ENCODE measurements at regions not wholly inside any gene's neighbourhood (a gene's known extent, or its start where the extent isn't known, plus 50 kb on each side); places are given as distances from the start of the nearest gene placed in this dataset.

DNA sequence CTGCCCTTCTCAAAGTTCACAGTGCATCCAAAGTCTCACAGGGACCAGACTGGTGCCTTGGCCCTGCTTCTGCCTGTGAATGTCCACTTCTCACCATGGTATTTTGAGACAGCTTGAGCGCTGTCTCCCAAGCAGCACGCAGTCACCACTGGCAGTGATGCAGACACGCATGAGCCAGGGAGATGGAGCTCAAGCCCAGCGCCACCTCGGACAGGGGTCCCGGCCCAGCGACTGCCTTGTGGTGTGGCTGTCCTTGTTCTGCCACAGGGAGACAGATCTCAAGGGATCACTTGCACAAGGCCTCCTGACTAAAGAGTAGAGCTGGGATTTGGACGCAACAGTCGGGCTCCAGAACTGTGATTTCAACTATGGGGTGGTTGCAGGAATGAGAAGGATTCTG, 92.6 kb upstream of the MBL2 start:
- ChIA-PET CTCF (no interaction called here), POLR2A (no interaction called here)
- Histone ChIP-seq H3K27ac (ENCODE audit: low read depth in 1 of 2, low read length in 2 of 2) (no peak overlapping the region), H3K4me3 (ENCODE audit: low read length) (no peak overlapping the region), H3K4me1 (ENCODE audit: insufficient read depth, low read length) (no peaks in the 10 kb centered on the region), H3K36me3 (ENCODE audit: insufficient read depth, low read length) (no peaks in the 10 kb centered on the region), H3K9me3 (ENCODE audit: control insufficient read depth in 1 of 2, insufficient read depth in 1 of 2, low read length in 2 of 2) (peaks cover 0 to 19% of the 10 kb centered on the region in 2 experiments), H3K27me3 (ENCODE audit: control insufficient read depth in 1 of 2, insufficient read depth in 2 of 2, low read length in 2 of 2) (no peaks in the 10 kb centered on the region)
- Mint-ChIP-seq H3K9me3 (peaks cover 9% of the 10 kb centered on the region), H3K4me1 (ENCODE audit: low read depth) (no peaks in the 10 kb centered on the region), H3K4me3 (no peak overlapping the region), H3K27ac (no peak overlapping the region), H3K27me3 (no peaks in the 10 kb centered on the region), H3K36me3 (ENCODE audit: low read depth) (no peaks in the 10 kb centered on the region)
- no peak for ATAC-seq (ENCODE audit: poor library complexity)
- TF ChIP-seq, protein P1, sequence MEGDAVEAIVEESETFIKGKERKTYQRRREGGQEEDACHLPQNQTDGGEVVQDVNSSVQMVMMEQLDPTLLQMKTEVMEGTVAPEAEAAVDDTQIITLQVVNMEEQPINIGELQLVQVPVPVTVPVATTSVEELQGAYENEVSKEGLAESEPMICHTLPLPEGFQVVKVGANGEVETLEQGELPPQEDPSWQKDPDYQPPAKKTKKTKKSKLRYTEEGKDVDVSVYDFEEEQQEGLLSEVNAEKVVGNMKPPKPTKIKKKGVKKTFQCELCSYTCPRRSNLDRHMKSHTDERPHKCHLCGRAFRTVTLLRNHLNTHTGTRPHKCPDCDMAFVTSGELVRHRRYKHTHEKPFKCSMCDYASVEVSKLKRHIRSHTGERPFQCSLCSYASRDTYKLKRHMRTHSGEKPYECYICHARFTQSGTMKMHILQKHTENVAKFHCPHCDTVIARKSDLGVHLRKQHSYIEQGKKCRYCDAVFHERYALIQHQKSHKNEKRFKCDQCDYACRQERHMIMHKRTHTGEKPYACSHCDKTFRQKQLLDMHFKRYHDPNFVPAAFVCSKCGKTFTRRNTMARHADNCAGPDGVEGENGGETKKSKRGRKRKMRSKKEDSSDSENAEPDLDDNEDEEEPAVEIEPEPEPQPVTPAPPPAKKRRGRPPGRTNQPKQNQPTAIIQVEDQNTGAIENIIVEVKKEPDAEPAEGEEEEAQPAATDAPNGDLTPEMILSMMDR (IDR thresholded peaks at IDR 0.05): no peak
- intact Hi-C loops (cut with DNase I, micrococcal nuclease): no loop called here
- DNase-seq: no peak

GRCh38 chr10:52864201-52865106, 91.9 kb upstream of the MBL2 start:
- DNase-seq (no peak), ATAC-seq (ENCODE audit: poor library complexity) (no peak)
- Histone ChIP-seq H3K4me1 (ENCODE audit: insufficient read depth, low read length) (no peaks in the 10 kb centered on the region), H3K27ac (ENCODE audit: low read depth in 1 of 2, low read length in 2 of 2) (no peak overlapping the region), H3K4me3 (ENCODE audit: low read length) (no peak overlapping the region), H3K9me3 (ENCODE audit: control insufficient read depth in 1 of 2, insufficient read depth in 1 of 2, low read length in 2 of 2) (peaks cover 0 to 19% of the 10 kb centered on the region in 2 experiments), H3K36me3 (ENCODE audit: insufficient read depth, low read length) (no peaks in the 10 kb centered on the region), H3K27me3 (ENCODE audit: control insufficient read depth in 1 of 2, insufficient read depth in 2 of 2, low read length in 2 of 2) (no peaks in the 10 kb centered on the region)
- no peaks in the 10 kb centered on the region for H3K36me3 Mint-ChIP-seq (ENCODE audit: low read depth)
- H3K9me3 Mint-ChIP-seq: peaks cover 5% of the 10 kb centered on the region
- ChIA-PET POLR2A (no interaction called here), CTCF (no interaction called here)
- TF ChIP-seq, protein P1 (IDR thresholded peaks at IDR 0.05): no peak
- no peak overlapping the region for H3K27ac Mint-ChIP-seq
- H3K4me1 Mint-ChIP-seq (ENCODE audit: low read depth): no peaks in the 10 kb centered on the region
- H3K27me3 Mint-ChIP-seq: no peaks in the 10 kb centered on the region
- intact Hi-C loops (cut with DNase I, micrococcal nuclease): no loop called here
- H3K4me3 Mint-ChIP-seq: no peak overlapping the region

- Histone ChIP-seq H3K27me3 (ENCODE audit: control insufficient read depth in 1 of 2, insufficient read depth in 2 of 2, low read length in 2 of 2) (no peaks in the 10 kb centered on the region), H3K4me3 (ENCODE audit: low read length) (no peak overlapping the region), H3K36me3 (ENCODE audit: insufficient read depth, low read length) (no peaks in the 10 kb centered on the region), H3K4me1 (ENCODE audit: insufficient read depth, low read length) (no peaks in the 10 kb centered on the region), H3K27ac (ENCODE audit: low read depth in 1 of 2, low read length in 2 of 2) (no peak overlapping the region), H3K9me3 (ENCODE audit: control insufficient read depth in 1 of 2, insufficient read depth in 1 of 2, low read length in 2 of 2) (peaks cover 0 to 4% of the 10 kb centered on the region in 2 experiments)
- H3K36me3 Mint-ChIP-seq (ENCODE audit: low read depth): no peaks in the 10 kb centered on the region
- TF ChIP-seq, protein P1 (IDR thresholded peaks at IDR 0.05): no peak
- H3K4me1 Mint-ChIP-seq (ENCODE audit: low read depth): no peaks in the 10 kb centered on the region
- H3K27me3 Mint-ChIP-seq: no peaks in the 10 kb centered on the region
- no peak for DNase-seq
- ChIA-PET CTCF (no interaction called here), POLR2A (no interaction called here)
- intact Hi-C loops (cut with DNase I, micrococcal nuclease): no loop called here
- no peak overlapping the region for H3K4me3 Mint-ChIP-seq
- H3K9me3 Mint-ChIP-seq: no peaks in the 10 kb centered on the region
- no peak overlapping the region for H3K27ac Mint-ChIP-seq
- no peak for ATAC-seq (ENCODE audit: poor library complexity)
These were observed 86.1 kb upstream of the MBL2 start for GRCh38 chr10:52858722-52859121.
